ENCODE measurements at regions not wholly inside any gene's neighbourhood (a gene's known extent, or its start where the extent isn't known, plus 50 kb on each side); places are given as distances from the start of the nearest gene placed in this dataset.
"Not testable (repeated sequence)": the region's sequence is repeated elsewhere in the genome, so short reads cannot be mapped to it uniquely, and the experiment has no call there.

GRCh38 chr20:26154224-26154623 is 457.6 kb upstream of the ZNF337 start:
- Histone ChIP-seq H3K36me3 (ENCODE audit: control insufficient read depth in 1 of 2, insufficient read depth in 2 of 2, low read depth in 1 of 2, low read length in 2 of 2) (no peaks in the 10 kb centered on the region), H3K4me1 (ENCODE audit: control insufficient read depth, insufficient read depth, low read depth, low read length) (no peaks in the 10 kb centered on the region), H2BK5ac (ENCODE audit: low read depth, low read length, poor library complexity, severe bottlenecking) (no peak overlapping the region), H3K18ac (ENCODE audit: low read depth in 1 of 2, low read length in 2 of 2) (no peak overlapping the region), H3K14ac (ENCODE audit: low read length in 2 of 2) (no peak overlapping the region), H3K9me3 (ENCODE audit: control insufficient read depth, low read length) (no peaks in the 10 kb centered on the region), H2BK12ac (ENCODE audit: low read length in 2 of 2) (no peak overlapping the region), H3K79me1 (replicated peaks; ENCODE audit: low read length, poor library complexity, severe bottlenecking) (no peaks in the 10 kb centered on the region), H3K27me3 (ENCODE audit: control insufficient read depth in 1 of 2, insufficient read depth in 1 of 2, low read length in 2 of 2) (no peaks in the 10 kb centered on the region), H2AFZ (ENCODE audit: low read depth, low read length) (no peak overlapping the region), H2BK15ac (ENCODE audit: low read depth, poor library complexity, severe bottlenecking) (no peak overlapping the region), H3K4me2 (ENCODE audit: low read length, poor library complexity, severe bottlenecking) (no peak overlapping the region), H4K91ac (ENCODE audit: low read length) (no peak overlapping the region), H3K4ac (ENCODE audit: low read depth in 1 of 2, low read length in 2 of 2) (no peak overlapping the region), H2AK5ac (ENCODE audit: low read length, severe bottlenecking) (no peak overlapping the region), H3K4me3 (ENCODE audit: insufficient read depth in 1 of 2, low read depth in 1 of 2, low read length in 2 of 2) (no peak overlapping the region), H3K9ac (ENCODE audit: low read length) (no peak overlapping the region), H4K8ac (ENCODE audit: low read length) (no peak overlapping the region), H3K23ac (ENCODE audit: low read length in 2 of 2) (no peak overlapping the region), H2BK120ac (ENCODE audit: low read depth, low read length) (no peak overlapping the region), H3K27ac (ENCODE audit: low read length, poor library complexity, severe bottlenecking) (no peak overlapping the region)
- 70% methylated on average over 2 of the region's 3 CpGs for WGBS
- no peak for DNase-seq

- Histone ChIP-seq H2BK5ac (ENCODE audit: low read depth, low read length, poor library complexity, severe bottlenecking) (no peak overlapping the region), H2BK120ac (ENCODE audit: low read depth, low read length) (no peak overlapping the region), H3K9me3 (ENCODE audit: control insufficient read depth, low read length) (no peaks in the 10 kb centered on the region), H4K91ac (ENCODE audit: low read length) (no peak overlapping the region), H3K4me3 (ENCODE audit: insufficient read depth in 1 of 2, low read depth in 1 of 2, low read length in 2 of 2) (no peak overlapping the region), H2BK15ac (ENCODE audit: low read depth, poor library complexity, severe bottlenecking) (no peak overlapping the region), H3K14ac (ENCODE audit: low read length in 2 of 2) (peak overlapping the region in 1 of 2 experiments; percentile 22), H3K18ac (ENCODE audit: low read depth in 1 of 2, low read length in 2 of 2) (no peak overlapping the region), H3K9ac (ENCODE audit: low read length) (no peak overlapping the region), H3K23ac (ENCODE audit: low read length in 2 of 2) (no peak overlapping the region), H3K27ac (ENCODE audit: low read length, poor library complexity, severe bottlenecking) (no peak overlapping the region), H2AFZ (ENCODE audit: low read depth, low read length) (no peak overlapping the region), H3K4me1 (ENCODE audit: control insufficient read depth, insufficient read depth, low read depth, low read length) (no peaks in the 10 kb centered on the region), H3K36me3 (ENCODE audit: control insufficient read depth in 1 of 2, insufficient read depth in 2 of 2, low read depth in 1 of 2, low read length in 2 of 2) (no peaks in the 10 kb centered on the region), H3K27me3 (ENCODE audit: control insufficient read depth in 1 of 2, insufficient read depth in 1 of 2, low read length in 2 of 2) (no peaks in the 10 kb centered on the region), H3K4ac (ENCODE audit: low read depth in 1 of 2, low read length in 2 of 2) (no peak overlapping the region), H2BK12ac (ENCODE audit: low read length in 2 of 2) (no peak overlapping the region), H2AK5ac (ENCODE audit: low read length, severe bottlenecking) (no peak overlapping the region), H3K4me2 (ENCODE audit: low read length, poor library complexity, severe bottlenecking) (no peak overlapping the region), H4K8ac (ENCODE audit: low read length) (no peak overlapping the region), H3K79me1 (replicated peaks; ENCODE audit: low read length, poor library complexity, severe bottlenecking) (no peaks in the 10 kb centered on the region)
- WGBS, result 89% methylated on average over 18 of the region's 19 CpGs
- DNase-seq, result no peak
These were observed 438.9 kb upstream of the ZNF337 start for GRCh38 chr20:26135325-26136110.

- 94% methylated on average over 10 of the region's 10 CpGs for WGBS
These were observed 438.0 kb upstream of the ZNF337 start for GRCh38 chr20:26134606-26135005.

GRCh38 chr20:26133794-26134193 is 437.1 kb upstream of the ZNF337 start:
- not testable (repeated sequence) for H2BK12ac ChIP-seq (ENCODE audit: low read length in 2 of 2); H3K79me1 ChIP-seq (replicated peaks; ENCODE audit: low read length, poor library complexity, severe bottlenecking); H2BK120ac ChIP-seq (ENCODE audit: low read depth, low read length); H3K27ac ChIP-seq (ENCODE audit: low read length, poor library complexity, severe bottlenecking); H3K23ac ChIP-seq (ENCODE audit: low read length in 2 of 2); H3K4me2 ChIP-seq (ENCODE audit: low read length, poor library complexity, severe bottlenecking); H3K27me3 ChIP-seq (ENCODE audit: control insufficient read depth in 1 of 2, insufficient read depth in 1 of 2, low read length in 2 of 2); H3K9ac ChIP-seq (ENCODE audit: low read length); H3K18ac ChIP-seq (ENCODE audit: low read depth in 1 of 2, low read length in 2 of 2); H2AK5ac ChIP-seq (ENCODE audit: low read length, severe bottlenecking); H3K4ac ChIP-seq (ENCODE audit: low read depth in 1 of 2, low read length in 2 of 2); H3K4me3 ChIP-seq (ENCODE audit: insufficient read depth in 1 of 2, low read depth in 1 of 2, low read length in 2 of 2); H4K91ac ChIP-seq (ENCODE audit: low read length); H2BK15ac ChIP-seq (ENCODE audit: low read depth, poor library complexity, severe bottlenecking); H3K9me3 ChIP-seq (ENCODE audit: control insufficient read depth, low read length); H3K14ac ChIP-seq (ENCODE audit: low read length in 2 of 2); H2BK5ac ChIP-seq (ENCODE audit: low read depth, low read length, poor library complexity, severe bottlenecking); H2AFZ ChIP-seq (ENCODE audit: low read depth, low read length); H3K4me1 ChIP-seq (ENCODE audit: control insufficient read depth, insufficient read depth, low read depth, low read length); H3K36me3 ChIP-seq (ENCODE audit: control insufficient read depth in 1 of 2, insufficient read depth in 2 of 2, low read depth in 1 of 2, low read length in 2 of 2); DNase-seq; H4K8ac ChIP-seq (ENCODE audit: low read length)
- WGBS, result 83% methylated on average over 12 of the region's 12 CpGs

More at GRCh38 chr20:26134606-26135005, 438.0 kb upstream of the ZNF337 start:
- Histone ChIP-seq H3K79me1 (replicated peaks; ENCODE audit: low read length, poor library complexity, severe bottlenecking) (no peaks in the 10 kb centered on the region), H3K9me3 (ENCODE audit: control insufficient read depth, low read length) (no peaks in the 10 kb centered on the region), H2AK5ac (ENCODE audit: low read length, severe bottlenecking) (no peak overlapping the region), H3K36me3 (ENCODE audit: control insufficient read depth in 1 of 2, insufficient read depth in 2 of 2, low read depth in 1 of 2, low read length in 2 of 2) (no peaks in the 10 kb centered on the region), H3K4me2 (ENCODE audit: low read length, poor library complexity, severe bottlenecking) (no peak overlapping the region), H2AFZ (ENCODE audit: low read depth, low read length) (no peak overlapping the region), H4K8ac (ENCODE audit: low read length) (no peak overlapping the region), H3K14ac (ENCODE audit: low read length in 2 of 2) (no peak overlapping the region), H3K27me3 (ENCODE audit: control insufficient read depth in 1 of 2, insufficient read depth in 1 of 2, low read length in 2 of 2) (no peaks in the 10 kb centered on the region), H3K18ac (ENCODE audit: low read depth in 1 of 2, low read length in 2 of 2) (no peak overlapping the region), H2BK15ac (ENCODE audit: low read depth, poor library complexity, severe bottlenecking) (no peak overlapping the region), H2BK5ac (ENCODE audit: low read depth, low read length, poor library complexity, severe bottlenecking) (no peak overlapping the region), H2BK120ac (ENCODE audit: low read depth, low read length) (no peak overlapping the region), H3K23ac (ENCODE audit: low read length in 2 of 2) (no peak overlapping the region), H3K4me3 (ENCODE audit: insufficient read depth in 1 of 2, low read depth in 1 of 2, low read length in 2 of 2) (no peak overlapping the region), H3K9ac (ENCODE audit: low read length) (no peak overlapping the region), H2BK12ac (ENCODE audit: low read length in 2 of 2) (no peak overlapping the region), H4K91ac (ENCODE audit: low read length) (no peak overlapping the region), H3K27ac (ENCODE audit: low read length, poor library complexity, severe bottlenecking) (no peak overlapping the region), H3K4ac (ENCODE audit: low read depth in 1 of 2, low read length in 2 of 2) (no peak overlapping the region), H3K4me1 (ENCODE audit: control insufficient read depth, insufficient read depth, low read depth, low read length) (no peaks in the 10 kb centered on the region)
- DNase-seq, result no peak
